ENCODE measurements at regions not wholly inside any gene's neighbourhood (a gene's known extent, or its start where the extent isn't known, plus 50 kb on each side); places are given as distances from the start of the nearest gene placed in this dataset.

GRCh38 chr6:144434308-144434990 lies 149.3 kb downstream of the UTRN start:
- H3K4me2 ChIP-seq (ENCODE audit: low read length): peak overlapping the region; percentile 17; the same call in 1 of the 2 replicates
- no peaks in the 10 kb centered on the region for H3K79me2 ChIP-seq (ENCODE audit: low read length)
- H3K9me3 ChIP-seq (ENCODE audit: low read length): no peaks in the 10 kb centered on the region
- no peaks in the 10 kb centered on the region for H4K20me1 ChIP-seq (ENCODE audit: low read length)
- H3K27ac ChIP-seq (ENCODE audit: low read length): no peak overlapping the region
- H3K36me3 ChIP-seq (ENCODE audit: low read depth, low read length): peaks cover 20% of the 10 kb centered on the region
- ChIA-PET CTCF (interaction anchor here (0.6 kb wide), 1 partner anchor 29 kb away, joined by 3 read pairs; no protein-coding TSS in a partner anchor), POLR2A (ENCODE audit: unreplicated experiment) (no interaction called here)
- peak; percentile 95 for ATAC-seq
- peak; percentile 70 for DNase-seq
- no peaks in the 10 kb centered on the region for H3K27me3 ChIP-seq (ENCODE audit: low read length)
- no TSS peak for BruUV-seq (replicated peaks)
- TF ChIP-seq EZH2 (IDR thresholded peaks at IDR 0.05; ENCODE audit: low read length, unreplicated experiment) (no peak), CTCF (conservative IDR thresholded peaks at IDR 0.05; ENCODE audit: low read depth, low read length) (no peak), EZH2phosphoT487 (IDR thresholded peaks at IDR 0.05; ENCODE audit: borderline replicate concordance, low read length) (no peak)
- no peak overlapping the region for H3K4me3 ChIP-seq (ENCODE audit: low read length)
- H2AFZ ChIP-seq (ENCODE audit: low read length): no peak overlapping the region
- H3F3A ChIP-seq (ENCODE audit: low read length, unreplicated experiment): no peaks in the 10 kb centered on the region
- peaks cover 22% of the 10 kb centered on the region for H3K4me1 ChIP-seq (ENCODE audit: insufficient read depth, low read length)
- no peaks in the 10 kb centered on the region for H3K9me2 ChIP-seq (replicated peaks; ENCODE audit: low read length)
- H3K9ac ChIP-seq (ENCODE audit: low read length): no peak overlapping the region
- intact Hi-C loops (cut with micrococcal nuclease): no loop called here

- H3K4me1 ChIP-seq (ENCODE audit: insufficient read depth, low read length): peaks cover 22% of the 10 kb centered on the region
- H3K36me3 ChIP-seq (ENCODE audit: low read depth, low read length): peaks cover 29% of the 10 kb centered on the region
Measured at GRCh38 chr6:144435602-144436426, 150.7 kb downstream of the UTRN start.

More at GRCh38 chr6:144435602-144436426, 150.7 kb downstream of the UTRN start:
- POLR2A ChIA-PET (ENCODE audit: unreplicated experiment): no interaction called here
- no peaks in the 10 kb centered on the region for H3K9me2 ChIP-seq (replicated peaks; ENCODE audit: low read length)
- H3K9me3 ChIP-seq (ENCODE audit: low read length): no peaks in the 10 kb centered on the region
- H3K27ac ChIP-seq (ENCODE audit: low read length): peak overlapping the region; percentile 39
- H3K79me2 ChIP-seq (ENCODE audit: low read length): no peaks in the 10 kb centered on the region
- TF ChIP-seq CTCF (conservative IDR thresholded peaks at IDR 0.05; ENCODE audit: low read depth, low read length) (no peak), EZH2phosphoT487 (IDR thresholded peaks at IDR 0.05; ENCODE audit: borderline replicate concordance, low read length) (no peak), EZH2 (IDR thresholded peaks at IDR 0.05; ENCODE audit: low read length, unreplicated experiment) (no peak)
- no peaks in the 10 kb centered on the region for H4K20me1 ChIP-seq (ENCODE audit: low read length)
- DNase-seq (no peak), ATAC-seq (peak; percentile 22; the same call in 1 of the 2 replicates)
- no peak overlapping the region for H3K9ac ChIP-seq (ENCODE audit: low read length)
- no peaks in the 10 kb centered on the region for H3K27me3 ChIP-seq (ENCODE audit: low read length)
- CTCF ChIA-PET: no interaction called here
- no peak overlapping the region for H3K4me2 ChIP-seq (ENCODE audit: low read length)
- H2AFZ ChIP-seq (ENCODE audit: low read length): no peak overlapping the region
- H3F3A ChIP-seq (ENCODE audit: low read length, unreplicated experiment): no peaks in the 10 kb centered on the region
- no peak overlapping the region for H3K4me3 ChIP-seq (ENCODE audit: low read length)
- BruUV-seq (replicated peaks): no TSS peak
- intact Hi-C loops (cut with micrococcal nuclease): no loop called here

All from PC-3 (cell line).